ENCODE measurements at regions not wholly inside any gene's neighbourhood (a gene's known extent, or its start where the extent isn't known, plus 50 kb on each side); places are given as distances from the start of the nearest gene placed in this dataset.

GRCh38 chr3:99409961-99410360 lies 228.4 kb upstream of the COL8A1 start:
- Mint-ChIP-seq H3K4me1 (ENCODE audit: unreplicated experiment) (no peaks in the 10 kb centered on the region), H3K36me3 (ENCODE audit: low read depth, unreplicated experiment) (no peaks in the 10 kb centered on the region), H3K4me3 (ENCODE audit: unreplicated experiment) (no peak overlapping the region), H3K9me3 (ENCODE audit: unreplicated experiment) (no peaks in the 10 kb centered on the region), H3K27me3 (ENCODE audit: unreplicated experiment) (no peaks in the 10 kb centered on the region), H3K27ac (ENCODE audit: unreplicated experiment) (no peak overlapping the region)
- DNase-seq (ENCODE audit: low spot score) = no peak
- TF ChIP-seq CTCF (IDR thresholded peaks at IDR 0.05; ENCODE audit: unreplicated experiment) = no peak

- TF ChIP-seq CTCF (IDR thresholded peaks at IDR 0.05; ENCODE audit: unreplicated experiment) = no peak
- no peak overlapping the region for H3K4me3 Mint-ChIP-seq (ENCODE audit: unreplicated experiment)
- no peaks in the 10 kb centered on the region for H3K9me3 Mint-ChIP-seq (ENCODE audit: unreplicated experiment)
- H3K36me3 Mint-ChIP-seq (ENCODE audit: low read depth, unreplicated experiment) = no peaks in the 10 kb centered on the region
- H3K27ac Mint-ChIP-seq (ENCODE audit: unreplicated experiment) = no peak overlapping the region
- no peak for DNase-seq (ENCODE audit: low spot score)
- H3K27me3 Mint-ChIP-seq (ENCODE audit: unreplicated experiment) = no peaks in the 10 kb centered on the region
- H3K4me1 Mint-ChIP-seq (ENCODE audit: unreplicated experiment) = no peaks in the 10 kb centered on the region
Measured at GRCh38 chr3:99407257-99407656, 231.1 kb upstream of the COL8A1 start.

GRCh38 chr3:99402755-99403154 lies 235.6 kb upstream of the COL8A1 start:
- Mint-ChIP-seq H3K4me3 (ENCODE audit: unreplicated experiment) (no peak overlapping the region), H3K27ac (ENCODE audit: unreplicated experiment) (no peak overlapping the region), H3K36me3 (ENCODE audit: low read depth, unreplicated experiment) (no peaks in the 10 kb centered on the region), H3K9me3 (ENCODE audit: unreplicated experiment) (peaks cover 10% of the 10 kb centered on the region), H3K27me3 (ENCODE audit: unreplicated experiment) (no peaks in the 10 kb centered on the region), H3K4me1 (ENCODE audit: unreplicated experiment) (no peaks in the 10 kb centered on the region)
- TF ChIP-seq CTCF (IDR thresholded peaks at IDR 0.05; ENCODE audit: unreplicated experiment) = no peak
- DNase-seq (ENCODE audit: low spot score) = no peak

- peaks cover 11% of the 10 kb centered on the region for H3K9me3 Mint-ChIP-seq (ENCODE audit: unreplicated experiment)
- no peak overlapping the region for H3K27ac Mint-ChIP-seq (ENCODE audit: unreplicated experiment)
- DNase-seq (ENCODE audit: low spot score) = no peak
- H3K27me3 Mint-ChIP-seq (ENCODE audit: unreplicated experiment) = no peaks in the 10 kb centered on the region
- no peaks in the 10 kb centered on the region for H3K36me3 Mint-ChIP-seq (ENCODE audit: low read depth, unreplicated experiment)
- H3K4me1 Mint-ChIP-seq (ENCODE audit: unreplicated experiment) = no peaks in the 10 kb centered on the region
- no peak overlapping the region for H3K4me3 Mint-ChIP-seq (ENCODE audit: unreplicated experiment)
- TF ChIP-seq CTCF (IDR thresholded peaks at IDR 0.05; ENCODE audit: unreplicated experiment) = no peak
Measured at GRCh38 chr3:99400352-99400751, 238.0 kb upstream of the COL8A1 start.

GRCh38 chr3:99396651-99397275 lies 241.6 kb upstream of the COL8A1 start:
- Mint-ChIP-seq H3K36me3 (ENCODE audit: low read depth, unreplicated experiment) (no peaks in the 10 kb centered on the region), H3K27ac (ENCODE audit: unreplicated experiment) (no peak overlapping the region), H3K27me3 (ENCODE audit: unreplicated experiment) (no peaks in the 10 kb centered on the region), H3K9me3 (ENCODE audit: unreplicated experiment) (peaks cover 11% of the 10 kb centered on the region), H3K4me3 (ENCODE audit: unreplicated experiment) (no peak overlapping the region), H3K4me1 (ENCODE audit: unreplicated experiment) (no peaks in the 10 kb centered on the region)
- TF ChIP-seq CTCF (IDR thresholded peaks at IDR 0.05; ENCODE audit: unreplicated experiment) = no peak
- no peak for DNase-seq (ENCODE audit: low spot score)

Data from endothelial cell (in vitro differentiated cells).